Ishikawa (cell line): ENCODE measurements at regions not wholly inside any gene's neighbourhood (a gene's known extent, or its start where the extent isn't known, plus 50 kb on each side); places are given as distances from the start of the nearest gene placed in this dataset.

Experiments
- CEBPB ChIP-seq: IDR thresholded peaks from 2 replicates; pipeline ENCODE4 v1.6.1; 2012
- CREB1 ChIP-seq: IDR thresholded peaks from 2 replicates; pipeline ENCODE4 v1.6.1; 2012; ENCODE audit warnings: low read depth
- EGR1 ChIP-seq: IDR thresholded peaks from 2 replicates; pipeline ENCODE4 v1.6.1; 2012
- EP300 ChIP-seq: IDR thresholded peaks from 2 replicates; pipeline ENCODE4 v1.6.1; 2012; ENCODE audit warnings: borderline replicate concordance
- FOXM1 ChIP-seq: IDR thresholded peaks from 2 replicates; pipeline ENCODE4 v1.6.1; 2012; ENCODE audit warnings: low read depth, borderline replicate concordance
- NFIC ChIP-seq: IDR thresholded peaks from 2 replicates; pipeline ENCODE4 v1.6.1; 2012
- RAD21 ChIP-seq: IDR thresholded peaks from 2 replicates; pipeline ENCODE4 v1.6.1; 2012; ENCODE audit warnings: low read depth
- TAF1 ChIP-seq: IDR thresholded peaks from 2 replicates; pipeline ENCODE4 v1.6.1; 2012; ENCODE audit warnings: low read depth, mild to moderate bottlenecking
- TCF12 ChIP-seq: IDR thresholded peaks from 2 replicates; pipeline ENCODE4 v1.6.1; 2012; ENCODE audit warnings: low read depth
- TEAD4 ChIP-seq: IDR thresholded peaks from 2 replicates; pipeline ENCODE4 v1.6.1; 2012
- YY1 ChIP-seq: IDR thresholded peaks from 2 replicates; pipeline ENCODE4 v1.6.1; 2012; ENCODE audit warnings: low read depth
- ZBTB7A ChIP-seq: IDR thresholded peaks from 2 replicates; pipeline ENCODE4 v1.6.1; 2012; ENCODE audit warnings: low read depth
- TF ChIP-seq, protein P1 (sequence below): IDR thresholded peaks from 2 replicates; pipeline ENCODE4 v1.6.1; 2012
- TF ChIP-seq, protein P2 (sequence below): IDR thresholded peaks from 2 replicates; pipeline ENCODE4 v1.6.1; 2012; ENCODE audit warnings: low read depth, mild to moderate bottlenecking
- TF ChIP-seq, protein P3 (sequence below): IDR thresholded peaks from 2 replicates; pipeline ENCODE4 v1.6.1; 2012

DNA sequence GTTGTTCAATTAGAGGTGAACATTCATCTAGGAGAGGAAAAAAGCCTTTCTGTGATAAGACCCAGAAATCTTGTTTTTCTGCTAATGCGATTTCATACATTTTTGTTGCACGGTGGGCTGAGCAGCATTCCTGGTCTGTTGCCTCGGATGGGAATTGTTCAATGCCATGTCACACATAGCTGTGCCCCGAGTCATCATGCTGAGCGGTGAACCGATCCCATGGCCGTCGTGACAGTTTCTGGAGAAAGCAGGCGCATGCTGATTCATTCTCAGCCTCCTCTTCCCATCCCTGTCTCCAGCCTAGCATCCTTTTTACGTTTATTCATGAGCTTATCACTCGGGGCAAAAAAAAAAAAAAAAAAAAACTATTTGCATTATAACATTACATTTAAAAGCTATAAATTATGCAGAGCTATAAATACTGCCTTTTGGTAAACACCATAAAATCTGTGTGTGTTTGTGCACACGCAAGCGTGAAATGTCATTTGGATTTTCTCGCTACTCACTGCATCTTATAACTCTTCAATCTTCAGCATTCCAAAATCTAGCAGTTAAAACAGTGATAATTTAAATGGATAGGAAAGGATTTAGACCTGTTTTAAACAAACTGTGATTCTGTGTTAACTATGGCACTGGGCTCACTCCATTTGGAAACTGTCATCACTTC, 58.9 kb upstream of the IFNGR1 start:
- TF ChIP-seq TEAD4 (peak; percentile 85), NFIC (no peak), ZBTB7A (no peak), TCF12 (0 out of 2 replicates have a peak, but pooled peaks have one; percentile 26), EP300 (peak; percentile 42; the same call in 1 of the 2 replicates), FOXM1 (no peak), YY1 (peak; percentile 57)
- TF ChIP-seq, protein P1, sequence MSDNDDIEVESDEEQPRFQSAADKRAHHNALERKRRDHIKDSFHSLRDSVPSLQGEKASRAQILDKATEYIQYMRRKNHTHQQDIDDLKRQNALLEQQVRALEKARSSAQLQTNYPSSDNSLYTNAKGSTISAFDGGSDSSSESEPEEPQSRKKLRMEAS: peak; percentile 72

DNA sequence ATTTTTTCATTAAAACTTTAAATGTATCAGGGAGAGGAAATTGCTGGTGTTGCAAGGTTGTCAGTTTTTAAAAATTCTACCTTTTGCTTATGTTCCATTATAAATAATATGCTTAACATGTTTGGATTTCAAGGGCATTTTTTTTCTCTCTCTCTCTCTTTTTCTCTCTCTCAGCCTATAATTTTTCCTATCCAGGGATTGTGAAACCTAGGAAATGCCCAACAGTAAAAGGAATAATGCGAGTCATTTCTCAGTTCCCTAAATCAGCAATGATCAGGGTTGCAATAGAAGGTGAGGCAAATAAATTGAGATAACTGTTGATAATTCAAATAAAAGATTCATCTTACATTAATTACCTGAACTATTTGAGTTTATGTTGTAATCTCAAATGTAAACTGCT, 53.2 kb upstream of the IFNGR1 start:
- no peak for TF ChIP-seq TAF1
- TF ChIP-seq, protein P1: no peak

DNA sequence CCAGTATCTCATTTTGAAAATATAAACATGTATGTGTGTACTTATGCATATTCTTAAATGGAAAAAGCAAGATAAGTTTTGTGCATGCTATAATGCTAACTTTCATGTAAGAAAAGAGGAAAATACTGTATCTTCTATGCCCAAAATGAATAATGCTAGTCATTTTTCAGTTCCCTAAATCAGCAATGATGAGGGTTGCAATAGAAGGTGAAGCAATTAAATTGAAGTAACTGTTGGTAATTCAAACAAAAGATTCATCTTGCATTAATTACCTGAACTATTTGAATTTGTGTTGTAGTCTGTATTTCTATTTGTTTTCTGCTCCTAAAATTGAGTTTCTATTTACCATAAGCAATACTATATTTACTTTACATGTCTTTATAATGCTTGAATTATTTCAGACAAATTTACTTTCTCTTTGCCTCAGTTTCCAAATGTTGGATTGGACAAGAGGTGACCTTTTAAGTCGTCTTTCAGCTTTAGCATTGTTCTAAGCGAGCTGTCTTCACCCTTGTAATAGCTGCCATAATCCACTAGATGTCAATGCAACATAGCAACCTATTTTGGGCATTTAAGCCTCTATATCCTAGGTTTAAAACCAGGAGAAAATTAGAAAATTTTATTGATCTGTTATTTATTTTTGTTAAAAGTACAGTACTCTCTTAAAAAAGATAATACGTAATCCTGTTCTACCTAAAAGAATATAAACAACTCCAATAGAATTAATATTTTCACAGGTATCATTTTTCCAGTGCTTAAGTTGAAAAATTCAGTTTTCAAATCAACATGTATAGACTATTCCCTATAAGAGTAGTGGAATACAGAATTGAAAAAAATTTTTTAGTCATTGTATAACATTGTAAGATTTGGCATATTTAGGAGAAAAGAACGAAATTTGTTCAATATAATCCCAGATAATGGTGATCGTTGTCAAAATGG, 52.3 kb upstream of the IFNGR1 start:
- TF ChIP-seq YY1 (no peak), RAD21 (peak; percentile 91), CREB1 (no peak)
- TF ChIP-seq, protein P2, sequence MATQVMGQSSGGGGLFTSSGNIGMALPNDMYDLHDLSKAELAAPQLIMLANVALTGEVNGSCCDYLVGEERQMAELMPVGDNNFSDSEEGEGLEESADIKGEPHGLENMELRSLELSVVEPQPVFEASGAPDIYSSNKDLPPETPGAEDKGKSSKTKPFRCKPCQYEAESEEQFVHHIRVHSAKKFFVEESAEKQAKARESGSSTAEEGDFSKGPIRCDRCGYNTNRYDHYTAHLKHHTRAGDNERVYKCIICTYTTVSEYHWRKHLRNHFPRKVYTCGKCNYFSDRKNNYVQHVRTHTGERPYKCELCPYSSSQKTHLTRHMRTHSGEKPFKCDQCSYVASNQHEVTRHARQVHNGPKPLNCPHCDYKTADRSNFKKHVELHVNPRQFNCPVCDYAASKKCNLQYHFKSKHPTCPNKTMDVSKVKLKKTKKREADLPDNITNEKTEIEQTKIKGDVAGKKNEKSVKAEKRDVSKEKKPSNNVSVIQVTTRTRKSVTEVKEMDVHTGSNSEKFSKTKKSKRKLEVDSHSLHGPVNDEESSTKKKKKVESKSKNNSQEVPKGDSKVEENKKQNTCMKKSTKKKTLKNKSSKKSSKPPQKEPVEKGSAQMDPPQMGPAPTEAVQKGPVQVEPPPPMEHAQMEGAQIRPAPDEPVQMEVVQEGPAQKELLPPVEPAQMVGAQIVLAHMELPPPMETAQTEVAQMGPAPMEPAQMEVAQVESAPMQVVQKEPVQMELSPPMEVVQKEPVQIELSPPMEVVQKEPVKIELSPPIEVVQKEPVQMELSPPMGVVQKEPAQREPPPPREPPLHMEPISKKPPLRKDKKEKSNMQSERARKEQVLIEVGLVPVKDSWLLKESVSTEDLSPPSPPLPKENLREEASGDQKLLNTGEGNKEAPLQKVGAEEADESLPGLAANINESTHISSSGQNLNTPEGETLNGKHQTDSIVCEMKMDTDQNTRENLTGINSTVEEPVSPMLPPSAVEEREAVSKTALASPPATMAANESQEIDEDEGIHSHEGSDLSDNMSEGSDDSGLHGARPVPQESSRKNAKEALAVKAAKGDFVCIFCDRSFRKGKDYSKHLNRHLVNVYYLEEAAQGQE: no peak

DNA sequence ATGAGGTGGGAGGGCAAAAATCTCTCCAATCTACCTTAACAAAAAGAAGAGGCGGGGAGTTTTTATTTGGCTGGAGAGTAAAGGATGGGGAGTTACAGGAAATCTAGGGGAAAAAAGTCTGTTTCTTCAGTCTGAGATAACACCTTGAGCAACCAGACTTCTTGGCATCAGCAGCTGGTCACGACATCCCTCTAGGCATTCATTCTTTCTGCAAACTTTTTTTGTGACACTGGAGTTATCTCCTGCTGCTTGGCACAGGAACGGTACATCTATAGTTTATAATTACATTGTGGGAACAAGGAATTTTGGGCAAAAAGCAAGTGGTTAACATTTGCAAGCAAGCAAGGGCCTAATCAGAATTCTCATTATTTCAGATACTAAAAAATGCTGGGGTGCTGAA, 50.6 kb upstream of the IFNGR1 start:
- TF ChIP-seq ZBTB7A (no peak), EP300 (no peak), FOXM1 (no peak), TCF12 (no peak), TAF1 (no peak), RAD21 (no peak), CEBPB (no peak), EGR1 (no peak), YY1 (no peak), NFIC (no peak), CREB1 (no peak), TEAD4 (no peak)
- TF ChIP-seq, protein P2: no peak
- TF ChIP-seq, protein P3, sequence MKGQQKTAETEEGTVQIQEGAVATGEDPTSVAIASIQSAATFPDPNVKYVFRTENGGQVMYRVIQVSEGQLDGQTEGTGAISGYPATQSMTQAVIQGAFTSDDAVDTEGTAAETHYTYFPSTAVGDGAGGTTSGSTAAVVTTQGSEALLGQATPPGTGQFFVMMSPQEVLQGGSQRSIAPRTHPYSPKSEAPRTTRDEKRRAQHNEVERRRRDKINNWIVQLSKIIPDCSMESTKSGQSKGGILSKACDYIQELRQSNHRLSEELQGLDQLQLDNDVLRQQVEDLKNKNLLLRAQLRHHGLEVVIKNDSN: no peak
- TF ChIP-seq, protein P1: no peak

DNA sequence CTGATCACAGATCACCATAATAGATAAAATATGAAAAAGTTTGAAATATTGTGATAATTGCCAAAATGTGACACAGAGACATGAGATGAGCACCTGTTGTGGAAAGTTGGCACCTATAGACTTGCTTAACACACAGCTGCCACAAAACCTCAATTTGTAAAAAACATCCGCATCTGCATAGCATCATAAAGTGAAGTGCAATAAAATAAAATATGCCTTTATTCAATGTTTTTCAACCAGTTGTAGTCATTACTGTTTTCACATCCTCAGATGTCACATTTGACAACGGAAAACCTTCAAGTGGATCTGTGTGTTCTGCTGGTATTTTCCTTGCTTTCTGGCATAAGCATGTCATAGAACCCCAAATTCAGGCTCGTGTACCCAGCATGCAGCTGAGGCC, 50.2 kb upstream of the IFNGR1 start:
- TF ChIP-seq TEAD4: no peak
- no peak for TF ChIP-seq TCF12
- TF ChIP-seq RAD21: no peak
- no peak for TF ChIP-seq ZBTB7A
- no peak for TF ChIP-seq CEBPB
- TF ChIP-seq CREB1: no peak
- no peak for TF ChIP-seq FOXM1
- TF ChIP-seq, protein P2: no peak
- no peak for TF ChIP-seq TAF1
